PFSK-1 (cell line): ENCODE measurements at regions not wholly inside any gene's neighbourhood (a gene's known extent, or its start where the extent isn't known, plus 50 kb on each side); places are given as distances from the start of the nearest gene placed in this dataset.

Source experiments
- FOXP2 ChIP-seq: optimal IDR thresholded peaks from 2 replicates; pipeline ENCODE3; 2011; ENCODE audit warnings: borderline replicate concordance, control low read depth, inconsistent platforms; ENCODE audit not compliant: insufficient read depth; ENCODE audit errors: extremely low read length, extremely low read depth
- POLR2AphosphoS5 ChIP-seq: IDR thresholded peaks from 2 replicates; pipeline ENCODE4 v1.6.1; 2012; ENCODE audit warnings: low read depth, mild to moderate bottlenecking, control low read depth, low read length, moderate library complexity
- SIN3A ChIP-seq: IDR thresholded peaks from 2 replicates; pipeline ENCODE4 v1.6.1; 2012; ENCODE audit warnings: mild to moderate bottlenecking, low read length, moderate library complexity, borderline replicate concordance; ENCODE audit not compliant: insufficient read depth
- TAF1 ChIP-seq: IDR thresholded peaks from 2 replicates; pipeline ENCODE4 v1.6.1; 2012; ENCODE audit warnings: low read length, control low read depth, borderline replicate concordance; ENCODE audit not compliant: insufficient read depth
- TF ChIP-seq, protein P1 (sequence below), 2 experiments: IDR thresholded peaks; 2 replicates each; pipeline versions ENCODE4 v1.6.1 to v1.8.0; 2011 to 2012; ENCODE audit warnings: low read depth in 2 of 2, low read length in 2 of 2, control low read depth in 1 of 2, inconsistent platforms in 1 of 2, mild to moderate bottlenecking in 1 of 2, moderate library complexity in 1 of 2; ENCODE audit not compliant: insufficient read depth in 1 of 2

DNA sequence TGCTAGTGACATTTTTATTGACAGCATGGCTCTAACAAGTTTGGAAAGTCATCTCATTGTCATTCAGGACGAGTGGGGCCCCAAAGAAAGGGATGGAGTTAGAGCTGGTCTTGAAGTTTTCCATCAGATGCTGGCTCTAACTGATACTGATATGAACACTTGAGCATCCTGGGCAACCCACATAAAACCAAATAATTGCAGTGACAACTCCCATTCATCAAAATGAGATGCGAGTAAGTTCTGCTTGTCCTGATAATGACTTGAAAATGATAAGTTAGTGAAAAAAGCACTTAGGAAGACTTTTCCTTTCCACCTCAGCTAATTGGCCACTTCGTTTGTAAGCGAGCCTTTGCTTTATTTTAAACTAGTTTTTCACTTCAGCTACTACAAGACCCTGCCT is 147.6 kb downstream of the SP3 start:
- TF ChIP-seq, protein P1, sequence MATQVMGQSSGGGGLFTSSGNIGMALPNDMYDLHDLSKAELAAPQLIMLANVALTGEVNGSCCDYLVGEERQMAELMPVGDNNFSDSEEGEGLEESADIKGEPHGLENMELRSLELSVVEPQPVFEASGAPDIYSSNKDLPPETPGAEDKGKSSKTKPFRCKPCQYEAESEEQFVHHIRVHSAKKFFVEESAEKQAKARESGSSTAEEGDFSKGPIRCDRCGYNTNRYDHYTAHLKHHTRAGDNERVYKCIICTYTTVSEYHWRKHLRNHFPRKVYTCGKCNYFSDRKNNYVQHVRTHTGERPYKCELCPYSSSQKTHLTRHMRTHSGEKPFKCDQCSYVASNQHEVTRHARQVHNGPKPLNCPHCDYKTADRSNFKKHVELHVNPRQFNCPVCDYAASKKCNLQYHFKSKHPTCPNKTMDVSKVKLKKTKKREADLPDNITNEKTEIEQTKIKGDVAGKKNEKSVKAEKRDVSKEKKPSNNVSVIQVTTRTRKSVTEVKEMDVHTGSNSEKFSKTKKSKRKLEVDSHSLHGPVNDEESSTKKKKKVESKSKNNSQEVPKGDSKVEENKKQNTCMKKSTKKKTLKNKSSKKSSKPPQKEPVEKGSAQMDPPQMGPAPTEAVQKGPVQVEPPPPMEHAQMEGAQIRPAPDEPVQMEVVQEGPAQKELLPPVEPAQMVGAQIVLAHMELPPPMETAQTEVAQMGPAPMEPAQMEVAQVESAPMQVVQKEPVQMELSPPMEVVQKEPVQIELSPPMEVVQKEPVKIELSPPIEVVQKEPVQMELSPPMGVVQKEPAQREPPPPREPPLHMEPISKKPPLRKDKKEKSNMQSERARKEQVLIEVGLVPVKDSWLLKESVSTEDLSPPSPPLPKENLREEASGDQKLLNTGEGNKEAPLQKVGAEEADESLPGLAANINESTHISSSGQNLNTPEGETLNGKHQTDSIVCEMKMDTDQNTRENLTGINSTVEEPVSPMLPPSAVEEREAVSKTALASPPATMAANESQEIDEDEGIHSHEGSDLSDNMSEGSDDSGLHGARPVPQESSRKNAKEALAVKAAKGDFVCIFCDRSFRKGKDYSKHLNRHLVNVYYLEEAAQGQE (IDR thresholded peaks at IDR 0.05; ENCODE audit: insufficient read depth in 1 of 2, low read depth in 2 of 2, low read length in 2 of 2) = no peak
- TF ChIP-seq TAF1 (no peak), FOXP2 (no peak), SIN3A (no peak), POLR2AphosphoS5 (no peak)

DNA sequence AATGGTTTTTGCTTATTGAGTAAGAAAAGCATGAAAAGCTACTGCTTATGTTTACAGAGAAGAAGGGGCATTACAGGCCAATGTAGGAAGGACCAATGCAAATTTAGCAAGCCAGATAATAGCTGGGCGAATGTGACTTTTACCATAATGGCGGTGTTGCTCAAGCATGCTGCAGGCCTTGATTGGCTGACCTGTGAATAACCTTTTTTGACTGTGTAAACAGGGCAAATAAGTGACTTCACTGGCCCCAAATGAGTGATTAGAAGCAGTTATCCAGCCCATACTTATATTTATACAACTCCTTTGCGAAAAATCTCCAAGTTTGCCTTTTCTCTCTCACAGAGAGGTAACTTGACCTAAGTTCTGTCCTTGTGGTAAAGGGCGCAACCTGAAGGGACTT is 146.9 kb downstream of the SP3 start:
- TF ChIP-seq, protein P1 (IDR thresholded peaks at IDR 0.05; ENCODE audit: insufficient read depth in 1 of 2, low read depth in 2 of 2, low read length in 2 of 2) = no peak
- no peak for TF ChIP-seq TAF1
- TF ChIP-seq SIN3A = no peak
- TF ChIP-seq POLR2AphosphoS5 = no peak
- TF ChIP-seq FOXP2 = no peak

DNA sequence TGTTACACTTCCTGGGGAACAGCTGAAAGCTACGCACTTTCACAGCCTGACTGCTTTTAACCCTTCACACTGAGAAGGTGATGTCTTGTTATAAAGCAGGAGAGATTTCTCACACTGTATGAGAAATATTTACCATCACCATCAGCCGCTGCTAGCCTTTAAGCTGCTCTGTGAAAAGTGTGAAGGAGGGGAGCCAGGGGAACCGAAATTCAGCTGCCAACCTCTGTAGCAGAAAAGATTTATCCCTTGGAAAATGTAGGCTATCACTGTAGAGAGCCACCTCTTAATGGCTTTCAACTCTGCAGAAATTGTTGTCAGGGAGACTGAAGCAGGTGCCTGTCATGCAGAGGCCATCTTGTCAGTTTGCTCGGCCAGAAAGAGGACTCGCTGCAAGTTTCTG is 145.3 kb downstream of the SP3 start:
- TF ChIP-seq FOXP2 (no peak), SIN3A (no peak), POLR2AphosphoS5 (no peak), TAF1 (no peak)
- TF ChIP-seq, protein P1 (IDR thresholded peaks at IDR 0.05; ENCODE audit: insufficient read depth in 1 of 2, low read depth in 2 of 2, low read length in 2 of 2) = no peak

DNA sequence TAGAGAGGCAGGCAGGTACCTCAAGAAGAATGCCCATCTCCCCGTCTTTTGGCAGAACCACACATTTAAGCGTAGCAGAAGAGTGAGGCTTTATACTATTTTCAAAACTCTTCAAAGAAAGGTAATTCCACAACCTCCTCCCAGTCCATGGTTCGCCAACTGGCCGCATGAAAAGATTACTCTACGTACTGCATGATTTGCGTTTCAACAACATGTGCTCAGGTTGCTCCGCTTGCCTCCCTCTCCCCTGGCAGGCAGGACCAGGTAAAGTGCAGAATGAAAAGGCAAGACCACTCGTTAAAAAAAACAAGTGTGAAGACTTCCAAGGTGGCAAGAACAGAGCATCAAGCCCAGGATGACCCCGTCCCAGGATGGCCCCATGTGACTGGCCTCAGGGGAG is 143.7 kb downstream of the SP3 start:
- TF ChIP-seq, protein P1 (IDR thresholded peaks at IDR 0.05; ENCODE audit: insufficient read depth in 1 of 2, low read depth in 2 of 2, low read length in 2 of 2) = no peak
- TF ChIP-seq TAF1 (no peak), FOXP2 (no peak), SIN3A (no peak), POLR2AphosphoS5 (no peak)

DNA sequence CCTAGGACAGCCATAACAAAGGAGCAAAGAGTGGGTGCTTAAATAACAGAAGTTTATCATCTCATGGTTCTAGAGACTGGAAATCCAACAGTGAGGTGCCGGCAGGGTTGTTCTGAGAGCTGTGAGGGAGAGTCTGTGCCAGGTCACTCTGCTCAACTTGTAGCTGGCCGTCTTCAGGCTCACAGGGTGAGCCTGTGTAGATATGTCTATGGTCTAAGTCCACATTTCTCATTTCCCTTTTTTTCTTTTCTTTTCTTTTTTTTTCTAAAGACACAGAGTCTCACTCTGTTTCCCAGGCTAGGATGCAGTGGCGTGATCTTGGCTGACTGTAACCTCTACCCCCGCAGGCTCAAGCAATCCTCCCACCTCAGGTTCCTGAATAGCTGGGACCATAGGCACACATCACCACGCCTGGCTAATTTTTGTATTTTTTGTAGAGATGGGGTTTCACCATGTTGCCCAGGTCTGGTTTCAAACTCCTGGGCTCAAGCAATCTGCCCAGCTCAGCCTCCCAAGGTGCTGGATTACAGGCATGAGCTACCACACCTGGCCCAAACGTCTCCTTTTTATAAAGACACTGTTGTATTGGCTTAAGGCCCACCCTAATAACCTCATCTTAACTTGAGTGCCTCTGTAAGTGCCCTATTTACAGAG is 142.2 kb downstream of the SP3 start:
- TF ChIP-seq FOXP2 (no peak), POLR2AphosphoS5 (no peak), SIN3A (no peak), TAF1 (no peak)
- TF ChIP-seq, protein P1 (IDR thresholded peaks at IDR 0.05; ENCODE audit: insufficient read depth in 1 of 2, low read depth in 2 of 2, low read length in 2 of 2) = no peak
